ENCODE measurements at regions not wholly inside any gene's neighbourhood (a gene's known extent, or its start where the extent isn't known, plus 50 kb on each side); places are given as distances from the start of the nearest gene placed in this dataset.

DNA sequence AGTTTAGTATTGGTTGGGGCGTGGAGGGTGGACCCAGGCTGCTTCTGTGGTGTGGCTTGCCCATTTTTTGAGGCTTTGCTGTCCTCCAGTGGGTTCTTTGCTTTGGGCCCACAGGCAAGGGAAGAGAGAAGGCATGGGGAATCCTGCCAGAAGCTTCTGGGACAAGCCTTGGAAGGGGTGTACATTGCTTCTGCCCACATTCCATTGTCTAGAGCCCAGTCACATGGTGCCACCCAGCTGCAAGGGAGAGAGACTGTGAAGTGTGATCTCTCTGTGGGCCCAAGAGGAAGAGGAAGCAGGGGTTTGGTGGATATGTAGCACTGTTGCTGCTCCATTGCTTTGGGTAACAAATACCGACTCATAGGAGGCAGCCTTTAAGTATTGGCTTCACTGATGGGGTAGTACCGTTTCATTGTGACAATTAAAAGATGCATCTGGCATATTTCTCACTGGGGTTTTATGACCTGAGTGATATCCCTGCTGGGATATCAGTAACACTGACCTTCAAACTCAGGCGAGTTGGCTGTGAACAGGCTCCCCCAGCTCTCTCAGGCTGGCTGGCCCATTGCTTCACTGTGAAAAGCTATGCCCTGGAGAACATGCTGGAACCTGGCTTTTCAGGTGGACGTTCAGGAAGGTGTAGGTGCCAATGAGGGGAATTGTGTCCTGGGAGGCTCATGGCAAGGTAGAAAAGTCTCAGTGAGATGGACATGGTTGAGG is 85.9 kb downstream of the CLDN34 start:
- in situ Hi-C loops (cut with HindIII; ENCODE audit: extremely low pct_ligation_motif_present, low pct_unique_long_range_greater_than_20kb) = no loop called here
- TF ChIP-seq NR2F2 (IDR thresholded peaks at IDR 0.05; ENCODE audit: borderline replicate concordance, low read depth) (no peak), IRX3 (CRISPR knock-in tag; IDR thresholded peaks at IDR 0.05; ENCODE audit: borderline replicate concordance, low read depth) (no peak), ZNF678 (CRISPR knock-in tag; IDR thresholded peaks at IDR 0.05) (no peak), EEA1 (CRISPR knock-in tag; IDR thresholded peaks at IDR 0.05; ENCODE audit: borderline replicate concordance) (no peak), NFKBIZ (CRISPR knock-in tag; IDR thresholded peaks at IDR 0.05) (no peak), CC2D1A (CRISPR knock-in tag; IDR thresholded peaks at IDR 0.05) (no peak), EZH2 (conservative IDR thresholded peaks at IDR 0.05; ENCODE audit: low read depth, low read length) (no peak), ZNF703 (CRISPR knock-in tag; IDR thresholded peaks at IDR 0.05; ENCODE audit: borderline replicate concordance) (no peak)
- POLR2A ChIA-PET = no interaction called here

DNA sequence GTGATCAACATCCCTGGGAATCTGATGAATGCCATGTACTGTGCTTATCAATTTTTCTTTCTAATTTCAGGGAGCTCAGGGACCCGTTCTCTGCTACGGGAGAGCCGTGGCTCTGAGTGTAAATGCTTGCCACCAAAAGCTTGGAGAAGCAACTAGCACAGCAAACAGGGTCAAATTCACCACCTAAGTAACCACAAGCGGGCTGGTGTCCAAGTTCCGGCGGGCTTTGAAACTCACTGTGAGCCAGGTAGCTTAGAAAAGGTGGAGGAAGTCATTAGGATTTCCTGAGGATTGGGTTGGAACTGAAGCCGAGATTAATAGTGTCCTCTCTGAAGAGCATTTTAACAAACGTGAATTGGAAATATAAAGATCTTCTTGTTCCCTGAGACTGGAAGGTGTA is 87.2 kb downstream of the CLDN34 start:
- no peaks in the 10 kb centered on the region for H3K9me3 ChIP-seq (ENCODE audit: low read length)
- in situ Hi-C loops (cut with HindIII; ENCODE audit: extremely low pct_ligation_motif_present, low pct_unique_long_range_greater_than_20kb) = no loop called here
- BruUV-seq (replicated peaks) = no TSS peak
- POLR2A ChIA-PET = no interaction called here
- H3K36me3 ChIP-seq (replicated peaks in 1 of 2; ENCODE audit: control insufficient read depth in 1 of 2, insufficient read depth in 2 of 2, low read length in 2 of 2) = no peaks in the 10 kb centered on the region
- H3K4me3 ChIP-seq (replicated peaks in 1 of 3; ENCODE audit: insufficient read depth in 1 of 3, low read depth in 2 of 3, low read length in 3 of 3) = no peak overlapping the region
- ATAC-seq (no peak), FAIRE-seq (no peak), DNase-seq (ENCODE audit: low spot score) (no peak)
- no peaks in the 10 kb centered on the region for H3K79me2 ChIP-seq (ENCODE audit: insufficient read depth, low read length)
- H3K9ac ChIP-seq (ENCODE audit: insufficient read depth, low read depth, low read length) = no peak overlapping the region
- H2AFZ ChIP-seq (ENCODE audit: low read length) = no peak overlapping the region
- no peak overlapping the region for H3K4me2 ChIP-seq (ENCODE audit: low read depth, low read length)
- H3K27me3 ChIP-seq (ENCODE audit: control insufficient read depth in 1 of 2, insufficient read depth in 2 of 2, low read length in 2 of 2) = no peaks in the 10 kb centered on the region
- no peaks in the 10 kb centered on the region for H3K4me1 ChIP-seq (ENCODE audit: insufficient read depth, low read length)
- CTCF ChIA-PET (ENCODE audit: low intra/inter-chr PET ratio, low total read pairs) = no interaction called here
- intact Hi-C loops (cut with micrococcal nuclease; ENCODE audit: unreplicated experiment) = no loop called here
- H3K27ac ChIP-seq (ENCODE audit: extremely low read length, insufficient read depth, low read length) = no peak overlapping the region
- no peaks in the 10 kb centered on the region for H4K20me1 ChIP-seq (ENCODE audit: insufficient read depth, low read length)
- 92% methylated on average over 7 of the region's 8 CpGs for WGBS (ENCODE audit: low lambda C conversion rate)
- TF ChIP-seq ZNF577 (CRISPR knock-in tag; IDR thresholded peaks at IDR 0.05; ENCODE audit: borderline replicate concordance, low read depth) (no peak), BRCA1 (CRISPR knock-in tag; IDR thresholded peaks at IDR 0.05) (no peak), THYN1 (CRISPR knock-in tag; IDR thresholded peaks at IDR 0.05; ENCODE audit: borderline replicate concordance, low read depth) (no peak), ZNF121 (CRISPR knock-in tag; IDR thresholded peaks at IDR 0.05) (no peak), FOXA3 (CRISPR knock-in tag; IDR thresholded peaks at IDR 0.05) (no peak), ZFP62 (CRISPR knock-in tag; IDR thresholded peaks at IDR 0.05) (no peak)
- TF ChIP-seq, protein P1, sequence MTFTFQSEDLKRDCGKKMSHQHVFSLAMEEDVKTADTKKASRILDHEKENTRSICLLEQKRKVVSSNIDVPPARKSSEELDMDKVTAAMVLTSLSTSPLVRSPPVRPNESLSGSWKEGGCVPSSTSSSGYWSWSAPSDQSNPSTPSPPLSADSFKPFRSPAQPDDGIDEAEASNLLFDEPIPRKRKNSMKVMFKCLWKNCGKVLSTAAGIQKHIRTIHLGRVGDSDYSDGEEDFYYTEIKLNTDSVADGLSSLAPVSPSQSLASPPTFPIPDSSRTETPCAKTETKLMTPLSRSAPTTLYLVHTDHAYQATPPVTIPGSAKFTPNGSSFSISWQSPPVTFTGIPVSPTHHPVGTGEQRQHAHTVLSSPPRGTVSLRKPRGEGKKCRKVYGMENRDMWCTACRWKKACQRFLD (CRISPR knock-in tag; IDR thresholded peaks at IDR 0.05; ENCODE audit: borderline replicate concordance) = no peak

More for the DNA sequence above, 85.9 kb downstream of the CLDN34 start:
- no peak overlapping the region for H2AFZ ChIP-seq (ENCODE audit: low read length)
- 86% methylated on average over 4 of the region's 5 CpGs for WGBS (ENCODE audit: low lambda C conversion rate)
- CTCF ChIA-PET (ENCODE audit: low intra/inter-chr PET ratio, low total read pairs) = no interaction called here
- H3K27ac ChIP-seq (ENCODE audit: extremely low read length, insufficient read depth, low read length) = no peak overlapping the region
- ATAC-seq = no peak
- H3K79me2 ChIP-seq (ENCODE audit: insufficient read depth, low read length) = no peaks in the 10 kb centered on the region
- intact Hi-C loops (cut with micrococcal nuclease; ENCODE audit: unreplicated experiment) = no loop called here
- H3K4me3 ChIP-seq (replicated peaks in 1 of 3; ENCODE audit: insufficient read depth in 1 of 3, low read depth in 2 of 3, low read length in 3 of 3) = no peak overlapping the region
- no peaks in the 10 kb centered on the region for H3K27me3 ChIP-seq (ENCODE audit: control insufficient read depth in 1 of 2, insufficient read depth in 2 of 2, low read length in 2 of 2)
- H3K9me3 ChIP-seq (ENCODE audit: low read length) = no peaks in the 10 kb centered on the region
- BruUV-seq (replicated peaks) = no TSS peak
- H3K4me2 ChIP-seq (ENCODE audit: low read depth, low read length) = no peak overlapping the region
- no peaks in the 10 kb centered on the region for H4K20me1 ChIP-seq (ENCODE audit: insufficient read depth, low read length)
- no peaks in the 10 kb centered on the region for H3K4me1 ChIP-seq (ENCODE audit: insufficient read depth, low read length)
- no peaks in the 10 kb centered on the region for H3K36me3 ChIP-seq (replicated peaks in 1 of 2; ENCODE audit: control insufficient read depth in 1 of 2, insufficient read depth in 2 of 2, low read length in 2 of 2)
- H3K9ac ChIP-seq (ENCODE audit: insufficient read depth, low read depth, low read length) = no peak overlapping the region
- DNase-seq (ENCODE audit: low spot score) = no peak
- no peak for FAIRE-seq
